H9 (cell line): ENCODE measurements at regions not wholly inside any gene's neighbourhood (a gene's known extent, or its start where the extent isn't known, plus 50 kb on each side); places are given as distances from the start of the nearest gene placed in this dataset.
"Not testable (repeated sequence)": the region's sequence is repeated elsewhere in the genome, so short reads cannot be mapped to it uniquely, and the experiment has no call there.

Experiments used
- DNase-seq: peaks from one replicate; pipeline ENCODE4 v3.0.0-alpha.2; 2017
- H2AFZ ChIP-seq: one replicate; pipeline ENCODE4 v1.6.1; 2013; ENCODE audit warnings: mild to moderate bottlenecking, low read length, control low read depth, moderate library complexity
- H2AK5ac ChIP-seq: 2 replicates; pipeline ENCODE4 v1.6.1; 2013; ENCODE audit warnings: low read length, control low read depth, mixed read lengths; ENCODE audit not compliant: insufficient read length
- H2BK120ac ChIP-seq: one replicate; pipeline ENCODE4 v1.6.1; 2013; ENCODE audit warnings: low read depth, mild to moderate bottlenecking, low read length, control low read depth, inconsistent platforms; ENCODE audit not compliant: poor library complexity, severe bottlenecking
- H2BK12ac ChIP-seq: 2 replicates; pipeline ENCODE4 v1.6.1; 2013; ENCODE audit warnings: low read length, control low read depth, mixed read lengths, low read depth; ENCODE audit not compliant: insufficient read length
- H2BK15ac ChIP-seq: 2 replicates; pipeline ENCODE4 v1.6.1; 2013; ENCODE audit warnings: low read depth, low read length, control low read depth
- H2BK20ac ChIP-seq: one replicate; pipeline ENCODE4 v1.6.1; 2013; ENCODE audit warnings: low read depth, mild to moderate bottlenecking, low read length, control low read depth, inconsistent platforms; ENCODE audit not compliant: poor library complexity, severe bottlenecking
- H2BK5ac ChIP-seq: 2 replicates; pipeline ENCODE4 v1.6.1; 2013; ENCODE audit warnings: low read length, control low read depth, mixed read lengths; ENCODE audit not compliant: insufficient read length
- H3K14ac ChIP-seq: 2 replicates; pipeline ENCODE4 v1.6.1; 2013; ENCODE audit warnings: low read length, control low read depth; ENCODE audit not compliant: insufficient read depth
- H3K18ac ChIP-seq: 2 replicates; pipeline ENCODE4 v1.6.1; 2013; ENCODE audit warnings: low read depth, mild to moderate bottlenecking, mixed read lengths, low read length, control low read depth; ENCODE audit not compliant: insufficient read length
- H3K23ac ChIP-seq: 2 replicates; pipeline ENCODE4 v1.6.1; 2013; ENCODE audit warnings: low read length, control low read depth, mixed read lengths, low read depth; ENCODE audit not compliant: insufficient read length
- H3K23me2 ChIP-seq: 2 replicates; pipeline ENCODE4 v1.6.1; 2013; ENCODE audit warnings: low read depth, mild to moderate bottlenecking, mixed read lengths, low read length, control low read depth; ENCODE audit not compliant: insufficient read length, poor library complexity, severe bottlenecking
- H3K27ac ChIP-seq: 2 replicates; pipeline ENCODE4 v1.5.1; 2013; ENCODE audit warnings: low read length, control low read depth, mixed read lengths, low read depth; ENCODE audit not compliant: insufficient read length
- H3K27me3 ChIP-seq: 2 replicates; pipeline ENCODE4 v1.6.1; 2013; ENCODE audit warnings: low read length, control low read depth, inconsistent platforms; ENCODE audit not compliant: insufficient read depth
- H3K4ac ChIP-seq: 2 replicates; pipeline ENCODE4 v1.6.1; 2013; ENCODE audit warnings: low read depth, mild to moderate bottlenecking, control low read depth, inconsistent platforms, low read length, moderate library complexity
- H3K4me1 ChIP-seq: 2 replicates; pipeline ENCODE4 v1.6.1; 2013; ENCODE audit warnings: low read length, control low read depth, inconsistent platforms; ENCODE audit not compliant: insufficient read depth
- H3K4me2 ChIP-seq: 2 replicates; pipeline ENCODE4 v1.6.1; 2013; ENCODE audit warnings: low read length, control low read depth, mixed read lengths; ENCODE audit not compliant: insufficient read length, insufficient read depth
- H3K56ac ChIP-seq: 2 replicates; pipeline ENCODE4 v1.6.1; 2013; ENCODE audit warnings: low read depth, mild to moderate bottlenecking, mixed read lengths, low read length, control low read depth; ENCODE audit not compliant: insufficient read length
- H3K79me1 ChIP-seq: 2 replicates; pipeline ENCODE4 v1.6.1; 2013; ENCODE audit warnings: low read depth, mild to moderate bottlenecking, moderate library complexity, low read length, control low read depth, inconsistent platforms; ENCODE audit not compliant: insufficient read depth, poor library complexity, severe bottlenecking
- H3K79me2 ChIP-seq: 2 replicates; pipeline ENCODE4 v1.6.1; 2013; ENCODE audit warnings: low read length, control low read depth, inconsistent platforms; ENCODE audit not compliant: insufficient read depth
- H3K9ac ChIP-seq: 2 replicates; pipeline ENCODE4 v1.6.1; 2013; ENCODE audit warnings: low read length, control low read depth, mixed read lengths; ENCODE audit not compliant: insufficient read length; ENCODE audit errors: extremely low read depth
- H3K9me3 ChIP-seq: one replicate; pipeline ENCODE4 v1.6.1; 2013; ENCODE audit warnings: low read depth, low read length, inconsistent platforms; ENCODE audit not compliant: control insufficient read depth
- H3T11ph ChIP-seq: one replicate; pipeline ENCODE4 v1.6.1; 2013; ENCODE audit warnings: mild to moderate bottlenecking, low read length, control low read depth, inconsistent platforms
- H4K20me1 ChIP-seq: one replicate; pipeline ENCODE4 v1.6.1; 2013; ENCODE audit not compliant: control insufficient read depth, insufficient read length, insufficient read depth
- H4K5ac ChIP-seq: 2 replicates; pipeline ENCODE4 v1.6.1; 2013; ENCODE audit warnings: low read depth, mild to moderate bottlenecking, mixed read lengths, low read length, control low read depth; ENCODE audit not compliant: insufficient read length
- H4K8ac ChIP-seq: replicated peaks from 2 replicates; pipeline ENCODE4 v1.6.1; 2013; ENCODE audit warnings: low read length, control low read depth, mixed read lengths, low read depth; ENCODE audit not compliant: insufficient read length
- H4K91ac ChIP-seq: 2 replicates; pipeline ENCODE4 v1.6.1; 2013; ENCODE audit warnings: low read depth, mild to moderate bottlenecking, moderate library complexity, mixed read lengths, low read length, control low read depth; ENCODE audit not compliant: insufficient read length
- H3K27ac Mint-ChIP-seq, 3 experiments: 2 replicates in 2 of 3; 3 replicates in 1 of 3; pipeline ENCODE4 v1.8.0; 2020 to 2021; ENCODE audit warnings: mixed read lengths in 3 of 3, mild to moderate bottlenecking in 1 of 3, moderate library complexity in 1 of 3
- H3K27me3 Mint-ChIP-seq: 2 replicates; pipeline ENCODE4 v1.8.0; 2021; ENCODE audit warnings: low read depth, mild to moderate bottlenecking, moderate library complexity, mixed read lengths
- H3K36me3 Mint-ChIP-seq, 3 experiments: 2 replicates in 2 of 3; 3 replicates in 1 of 3; pipeline ENCODE4 v1.8.0; 2020 to 2021; ENCODE audit warnings: low read depth in 3 of 3, mixed read lengths in 3 of 3; ENCODE audit not compliant: insufficient read depth in 1 of 3
- H3K4me1 Mint-ChIP-seq, 2 experiments: 2 replicates each; pipeline ENCODE4 v1.8.0; 2020; ENCODE audit warnings: mixed read lengths in 2 of 2
- H3K4me3 Mint-ChIP-seq, 2 experiments: 2 replicates in 1 of 2; 3 replicates in 1 of 2; pipeline ENCODE4 v1.8.0; 2020 to 2021; ENCODE audit warnings: mild to moderate bottlenecking in 2 of 2, mixed read lengths in 2 of 2, moderate library complexity in 1 of 2
- H3K9me3 Mint-ChIP-seq, 2 experiments: 2 replicates in 1 of 2; 3 replicates in 1 of 2; pipeline ENCODE4 v1.8.0; 2020; ENCODE audit warnings: mild to moderate bottlenecking in 2 of 2, mixed read lengths in 2 of 2, moderate library complexity in 1 of 2
- WGBS: extraction: QIAGEN DNeasy Blood & Tissue Kit; methylation state at CpG from one replicate; pipeline ENCODE4 v1.1.7; 2013; ENCODE audit warnings: missing lambda C conversion rate, low lambda C conversion rate, mixed read lengths; ENCODE audit not compliant: insufficient read length; ENCODE audit errors: extremely low coverage; 5-methylcytosine and 5-hydroxymethylcytosine counted together

DNA sequence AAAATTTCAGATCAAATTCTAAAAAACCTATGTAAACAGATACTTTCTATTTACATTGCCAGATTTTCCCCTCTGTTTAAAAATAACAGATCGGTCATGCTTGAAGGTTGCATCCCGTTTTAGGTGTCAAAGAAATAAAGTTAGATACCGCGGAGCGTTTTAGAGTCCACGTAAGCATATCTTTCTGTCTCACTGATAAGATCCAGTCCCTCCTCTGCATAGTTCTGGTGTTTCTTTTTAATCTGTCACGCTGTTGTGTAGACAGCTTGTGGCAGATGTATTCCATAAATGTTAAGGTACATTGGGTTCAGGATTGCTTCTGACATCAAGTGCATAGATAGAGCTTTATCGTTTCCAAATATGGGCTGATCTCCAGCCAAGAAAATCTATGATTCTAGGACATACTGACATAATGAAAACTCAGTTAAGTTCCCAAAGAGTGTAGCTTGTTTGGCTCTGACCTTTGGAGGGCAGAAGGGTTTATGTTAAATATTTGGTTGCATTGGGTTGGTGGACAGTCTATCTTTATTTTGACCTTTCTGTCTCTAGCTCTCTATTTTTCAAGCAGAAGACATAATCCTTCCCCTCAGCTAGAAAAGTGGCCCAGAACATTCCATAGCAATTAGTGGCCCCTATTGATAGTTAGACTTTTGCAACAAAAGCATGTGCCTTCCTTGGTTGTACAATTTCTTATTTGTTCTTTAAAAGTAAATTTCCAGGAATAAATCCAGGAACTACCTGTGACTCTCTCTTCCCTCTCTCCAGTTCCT, 376.6 kb upstream of the SMIM30 start:
- H3K9ac ChIP-seq, H3K27me3 Mint-ChIP-seq, H2BK20ac ChIP-seq, H3K79me1 ChIP-seq, H3K23ac ChIP-seq, H2BK12ac ChIP-seq, H4K20me1 ChIP-seq, H3K18ac ChIP-seq, H3K4me2 ChIP-seq, H2BK5ac ChIP-seq, H3T11ph ChIP-seq, H3K9me3 ChIP-seq, H3K23me2 ChIP-seq, H2BK15ac ChIP-seq, H2AFZ ChIP-seq, H4K5ac ChIP-seq, H3K56ac ChIP-seq, H3K4me3 Mint-ChIP-seq, H3K36me3 Mint-ChIP-seq, H4K91ac ChIP-seq, H3K4ac ChIP-seq, H4K8ac ChIP-seq, DNase-seq, H3K27me3 ChIP-seq, H3K4me1 Mint-ChIP-seq, H3K9me3 Mint-ChIP-seq, H3K27ac Mint-ChIP-seq, H2BK120ac ChIP-seq, H2AK5ac ChIP-seq, H3K14ac ChIP-seq, H3K79me2 ChIP-seq, H3K4me1 ChIP-seq, H3K27ac ChIP-seq: not testable (repeated sequence)
- no CpG with 5 or more reads among the region's 8 CpGs for WGBS
